Thymus (tissue), 11 donors: ENCODE measurements at regions not wholly inside any gene's neighbourhood (a gene's known extent, or its start where the extent isn't known, plus 50 kb on each side); places are given as distances from the start of the nearest gene placed in this dataset.

ENCODE experiments used
- DNase-seq, 9 donors: peaks; one replicate each; pipeline ENCODE4 v3.0.0-alpha.2; 2013; ENCODE audit warnings: low spot score in 9 of 9, low read depth in 6 of 9, missing footprints in 1 of 9
- H3K27ac ChIP-seq, 2 donors: one replicate each; pipeline ENCODE4 v1.5.1; 2013; ENCODE audit warnings: control low read depth in 1 of 2, low read depth in 1 of 2, low read length in 1 of 2, mild to moderate bottlenecking in 1 of 2, moderate library complexity in 1 of 2
- H3K27me3 ChIP-seq, 2 donors: one replicate each; pipeline ENCODE4 v1.5.1; 2013; ENCODE audit warnings: low read length in 1 of 2; ENCODE audit not compliant: control insufficient read depth in 2 of 2, insufficient read depth in 1 of 2
- H3K36me3 ChIP-seq, 2 donors: one replicate each; pipeline ENCODE4 v1.5.1; 2013; ENCODE audit warnings: low read length in 1 of 2, mild to moderate bottlenecking in 1 of 2, moderate library complexity in 1 of 2; ENCODE audit not compliant: control insufficient read depth in 2 of 2, insufficient read depth in 2 of 2
- H3K4me1 ChIP-seq, 2 donors: one replicate each; pipeline ENCODE4 v1.5.1; 2013; ENCODE audit warnings: low read length in 2 of 2; ENCODE audit not compliant: control insufficient read depth in 2 of 2, insufficient read depth in 2 of 2
- H3K4me3 ChIP-seq, 2 donors: one replicate each; pipeline ENCODE4 v1.5.1; 2013; ENCODE audit warnings: low read length in 2 of 2, control low read depth in 1 of 2, mild to moderate bottlenecking in 1 of 2
- H3K9me3 ChIP-seq, 2 donors: one replicate each; pipeline ENCODE4 v1.5.1; 2013; ENCODE audit warnings: low read length in 1 of 2, mild to moderate bottlenecking in 1 of 2; ENCODE audit not compliant: control insufficient read depth in 2 of 2, insufficient read depth in 1 of 2
- WGBS: extraction: QIAGEN DNeasy Blood & Tissue Kit; methylation state at CpG from one replicate; pipeline ENCODE4 v1.1.7; 2013; 5-methylcytosine and 5-hydroxymethylcytosine counted together
- donor health status: healthy.

DNA sequence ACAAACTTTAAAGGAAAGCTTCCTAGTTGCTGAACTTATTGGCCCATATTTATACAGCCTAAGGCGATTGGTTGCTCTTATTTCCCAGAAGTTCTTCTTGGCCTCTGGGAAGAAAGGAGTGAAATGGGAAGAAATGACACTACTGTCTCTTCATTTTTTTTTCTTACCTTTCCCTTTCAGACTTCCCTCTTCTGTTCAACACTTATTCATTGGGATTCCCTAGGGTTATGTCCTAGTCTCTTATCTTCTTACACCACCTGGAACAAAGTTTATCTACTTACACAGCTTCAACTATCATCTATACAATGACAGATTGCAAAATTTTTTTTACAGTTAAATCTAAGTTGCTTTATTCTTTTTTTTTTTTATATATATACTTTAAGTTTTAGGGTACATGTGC, 68.0 kb downstream of the SNX12 start:
- Histone ChIP-seq H3K27ac (no peak overlapping the region), H3K4me1 (peaks cover 0 to 3% of the 10 kb centered on the region in 2 donors), H3K4me3 (no peak overlapping the region), H3K27me3 (no peaks in the 10 kb centered on the region), H3K9me3 (no peaks in the 10 kb centered on the region), H3K36me3 (no peaks in the 10 kb centered on the region)
- DNase-seq = no peak
- WGBS = 97% methylated on average over 1 of the region's 1 CpG

GRCh38 chrX:70998411-70999027, 67.6 kb upstream of the SLC7A3 start:
- H3K27ac ChIP-seq = no peak overlapping the region
- WGBS = 37% methylated on average over 7 of the region's 7 CpGs
- no peak overlapping the region for H3K4me3 ChIP-seq
- H3K27me3 ChIP-seq = no peaks in the 10 kb centered on the region
- no peaks in the 10 kb centered on the region for H3K36me3 ChIP-seq
- no peaks in the 10 kb centered on the region for H3K9me3 ChIP-seq
- DNase-seq = peak in 8 of 9 donors; percentile 3 to 62 (median 21)
- peaks cover 0 to 3% of the 10 kb centered on the region in 2 donors for H3K4me1 ChIP-seq

DNA sequence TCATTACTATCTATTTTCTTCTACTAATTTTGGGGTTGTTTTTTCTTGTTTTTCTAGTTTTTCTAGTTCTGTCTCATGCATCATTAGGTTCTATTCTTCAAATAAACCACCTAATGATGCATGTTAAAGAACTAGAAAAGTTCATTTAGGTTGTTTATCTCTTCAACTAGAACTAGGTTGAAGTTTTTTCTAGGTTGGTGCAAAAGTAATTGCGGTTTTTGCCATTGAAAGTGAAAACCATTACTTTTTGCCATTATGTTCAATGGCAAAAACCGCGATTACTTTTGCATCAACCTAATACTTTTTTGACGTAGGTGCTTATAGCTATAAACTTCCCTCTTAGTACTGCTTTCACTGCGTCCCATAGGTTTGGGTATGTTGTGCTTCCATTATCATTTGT, 64.4 kb upstream of the SLC7A3 start:
- H3K36me3 ChIP-seq = no peaks in the 10 kb centered on the region
- H3K27me3 ChIP-seq = no peaks in the 10 kb centered on the region
- peaks cover 0 to 3% of the 10 kb centered on the region in 2 donors for H3K4me1 ChIP-seq
- WGBS = 97% methylated on average over 5 of the region's 5 CpGs
- no peak overlapping the region for H3K4me3 ChIP-seq
- H3K9me3 ChIP-seq = no peaks in the 10 kb centered on the region
- no peak for DNase-seq
- H3K27ac ChIP-seq = no peak overlapping the region

DNA sequence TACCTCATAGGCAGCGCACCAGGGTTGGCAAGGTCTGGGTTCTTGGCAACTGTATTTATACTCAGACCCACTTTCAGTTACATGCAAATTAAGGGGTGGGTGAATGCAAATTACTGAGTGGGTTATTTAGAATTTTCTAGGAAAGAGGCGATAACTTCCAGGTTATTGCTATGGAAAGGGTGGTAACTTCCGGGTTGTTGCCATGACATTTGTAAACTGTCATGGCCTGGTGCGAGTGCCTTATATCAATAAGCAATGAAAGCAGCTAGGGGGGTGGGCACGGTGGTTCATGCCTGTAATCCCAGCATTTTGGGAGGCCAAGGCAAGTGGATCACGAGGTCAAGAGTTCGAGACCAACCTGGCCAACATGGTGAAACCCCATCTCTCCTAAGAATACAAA, 57.5 kb upstream of the SLC7A3 start:
- no peaks in the 10 kb centered on the region for H3K36me3 ChIP-seq
- 98% methylated on average over 7 of the region's 7 CpGs for WGBS
- H3K4me3 ChIP-seq = no peak overlapping the region

More for the DNA sequence above, 57.5 kb upstream of the SLC7A3 start:
- DNase-seq = no peak
- no peaks in the 10 kb centered on the region for H3K9me3 ChIP-seq
- no peaks in the 10 kb centered on the region for H3K4me1 ChIP-seq
- H3K27me3 ChIP-seq = no peaks in the 10 kb centered on the region
- H3K27ac ChIP-seq = no peak overlapping the region
